Ovary (tissue), 7 donors: ENCODE measurements at regions not wholly inside any gene's neighbourhood (a gene's known extent, or its start where the extent isn't known, plus 50 kb on each side); places are given as distances from the start of the nearest gene placed in this dataset.
"Not testable (repeated sequence)": the region's sequence is repeated elsewhere in the genome, so short reads cannot be mapped to it uniquely, and the experiment has no call there.

Experiments
- DNase-seq, 5 donors: peaks; one replicate each; pipeline ENCODE4 v3.0.0-alpha.2; 2019 to 2020
- H3K27ac ChIP-seq, 2 donors: fragments of 200-600 bp; one replicate each; pipeline versions ENCODE4 v1.5.1 to v1.8.0; 2019 to 2022
- H3K27me3 ChIP-seq: fragments of 200-600 bp; one replicate; pipeline ENCODE4 v1.8.0; 2022
- H3K36me3 ChIP-seq: fragments of 200-600 bp; sonication (generic); one replicate; pipeline ENCODE4 v1.5.1; 2019
- H3K4me1 ChIP-seq: one replicate; pipeline ENCODE4 v1.8.1; 2013; ENCODE audit warnings: mild to moderate bottlenecking, moderate library complexity; ENCODE audit not compliant: insufficient read depth
- H3K4me3 ChIP-seq: fragments of 200-600 bp; sonication (generic); one replicate; pipeline ENCODE4 v1.5.1; 2017
- H3K9me3 ChIP-seq, 2 donors: fragments of 200-600 bp in 1 of 2; sonication (generic) in 1 of 2; one replicate each; pipeline versions ENCODE4 v1.5.1 to v1.8.1; 2013 to 2019; ENCODE audit warnings: mild to moderate bottlenecking in 1 of 2, moderate library complexity in 1 of 2
- EP300 ChIP-seq: sonication (generic); formaldehyde crosslinking; IDR thresholded peaks from one replicate; pipeline ENCODE4 v1.6.1; 2017; ENCODE audit warnings: antibody characterized with exemption
- POLR2A ChIP-seq: fragments of 450-650 bp; IDR thresholded peaks from one replicate; pipeline ENCODE4 v1.6.1; 2017; ENCODE audit warnings: antibody characterized with exemption, mild to moderate bottlenecking, moderate library complexity
- WGBS, 3 donors: extraction: QIAGEN DNeasy Blood & Tissue Kit in 1 of 3; methylation state at CpG; one replicate each; pipeline versions ENCODE4 v1.1.5 to v1.1.7; 2013 to 2017; 5-methylcytosine and 5-hydroxymethylcytosine counted together
- intact Hi-C, 4 donors: fragments of 100-400 bp; cut with DNase I; formaldehyde crosslinking; loops; one replicate each; pipeline versions ENCODE4 v1.11.0 to v1.15.1; 2022 to 2023
- TF ChIP-seq, protein P1 (sequence below), 3 donors: fragments of 450-650 bp in 2 of 3; fragments of 200-600 bp in 1 of 3; IDR thresholded peaks; one replicate each; pipeline versions ENCODE4 v1.5.1 to v1.8.0; 2016 to 2022; ENCODE audit warnings: antibody characterized with exemption in 3 of 3, mild to moderate bottlenecking in 1 of 3
- donor health status: DM: no; HTN: no; CAD: no; lungs with moderate emphysema.
- donor health status: DM: no; HTN: no; CAD: no.
- donor health status: Bipolar disorder and iron deficiency.
- donor health status: DM: no; HTN: no; CAD: no.
- donor health status: DM: yes; HTN: yes; CAD: no.

DNA sequence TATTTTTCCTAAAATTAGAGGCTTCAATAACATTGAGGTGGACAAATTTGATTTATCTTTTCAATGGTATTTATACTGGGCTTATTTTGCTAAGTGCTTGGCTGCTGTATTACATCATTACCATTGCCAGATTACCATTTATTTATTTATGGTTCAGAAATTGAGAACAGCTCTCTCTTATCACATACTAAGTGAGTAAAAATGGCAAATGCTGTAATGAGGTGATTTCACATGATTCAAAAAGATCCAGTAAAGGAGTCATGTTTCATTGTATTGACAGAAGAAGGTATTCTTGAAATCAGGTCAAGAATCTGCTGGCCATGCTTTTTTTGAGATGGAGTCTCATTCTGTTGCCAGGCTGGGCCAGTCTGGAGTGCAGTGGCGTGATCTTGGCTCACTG, 322.6 kb downstream of the KIF20B start:
- WGBS, 3 donors: 36 to 50% (median 42%) methylated on average over 1 of the region's 1 CpG
- intact Hi-C loops: no loop called here

DNA sequence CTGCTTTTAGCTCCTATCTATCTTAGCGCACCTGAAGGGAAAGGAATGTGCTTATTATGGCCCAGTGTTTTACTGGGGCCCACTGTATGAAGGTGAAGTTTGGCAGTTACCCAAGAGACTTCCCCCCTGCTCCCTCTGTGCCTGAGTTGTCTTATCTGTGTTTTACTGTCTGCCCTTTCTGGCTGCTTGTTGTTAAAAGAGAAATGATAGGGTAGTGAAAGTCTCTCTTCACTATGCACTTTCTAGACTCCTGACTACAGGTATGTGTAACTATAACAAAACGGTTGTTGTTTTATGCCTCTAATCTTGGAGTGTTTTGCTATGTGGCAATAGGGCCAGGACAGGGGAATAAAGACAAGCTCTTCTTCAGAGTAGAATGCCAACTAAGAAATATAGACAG, 326.9 kb downstream of the KIF20B start:
- no peak for DNase-seq
- H3K27ac ChIP-seq: no peak overlapping the region
- H3K9me3 ChIP-seq: no peaks in the 10 kb centered on the region
- H3K36me3 ChIP-seq: no peaks in the 10 kb centered on the region
- TF ChIP-seq, protein P1, sequence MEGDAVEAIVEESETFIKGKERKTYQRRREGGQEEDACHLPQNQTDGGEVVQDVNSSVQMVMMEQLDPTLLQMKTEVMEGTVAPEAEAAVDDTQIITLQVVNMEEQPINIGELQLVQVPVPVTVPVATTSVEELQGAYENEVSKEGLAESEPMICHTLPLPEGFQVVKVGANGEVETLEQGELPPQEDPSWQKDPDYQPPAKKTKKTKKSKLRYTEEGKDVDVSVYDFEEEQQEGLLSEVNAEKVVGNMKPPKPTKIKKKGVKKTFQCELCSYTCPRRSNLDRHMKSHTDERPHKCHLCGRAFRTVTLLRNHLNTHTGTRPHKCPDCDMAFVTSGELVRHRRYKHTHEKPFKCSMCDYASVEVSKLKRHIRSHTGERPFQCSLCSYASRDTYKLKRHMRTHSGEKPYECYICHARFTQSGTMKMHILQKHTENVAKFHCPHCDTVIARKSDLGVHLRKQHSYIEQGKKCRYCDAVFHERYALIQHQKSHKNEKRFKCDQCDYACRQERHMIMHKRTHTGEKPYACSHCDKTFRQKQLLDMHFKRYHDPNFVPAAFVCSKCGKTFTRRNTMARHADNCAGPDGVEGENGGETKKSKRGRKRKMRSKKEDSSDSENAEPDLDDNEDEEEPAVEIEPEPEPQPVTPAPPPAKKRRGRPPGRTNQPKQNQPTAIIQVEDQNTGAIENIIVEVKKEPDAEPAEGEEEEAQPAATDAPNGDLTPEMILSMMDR (IDR thresholded peaks at IDR 0.05): no peak
- TF ChIP-seq EP300: no peak
- no peaks in the 10 kb centered on the region for H3K27me3 ChIP-seq
- 63 to 71% (median 67%) methylated on average over 2 of the region's 2 CpGs for WGBS, 3 donors
- intact Hi-C loops: no loop called here
- H3K4me3 ChIP-seq: no peak overlapping the region
- H3K4me1 ChIP-seq: no peaks in the 10 kb centered on the region

More for the DNA sequence above, 322.6 kb downstream of the KIF20B start:
- no peaks in the 10 kb centered on the region for H3K4me1 ChIP-seq
- no peaks in the 10 kb centered on the region for H3K36me3 ChIP-seq
- no peak overlapping the region for H3K4me3 ChIP-seq
- no peaks in the 10 kb centered on the region for H3K9me3 ChIP-seq
- no peak overlapping the region for H3K27ac ChIP-seq
- no peak for DNase-seq
- no peaks in the 10 kb centered on the region for H3K27me3 ChIP-seq
- TF ChIP-seq, protein P1 (IDR thresholded peaks at IDR 0.05): no peak
- TF ChIP-seq EP300: no peak

DNA sequence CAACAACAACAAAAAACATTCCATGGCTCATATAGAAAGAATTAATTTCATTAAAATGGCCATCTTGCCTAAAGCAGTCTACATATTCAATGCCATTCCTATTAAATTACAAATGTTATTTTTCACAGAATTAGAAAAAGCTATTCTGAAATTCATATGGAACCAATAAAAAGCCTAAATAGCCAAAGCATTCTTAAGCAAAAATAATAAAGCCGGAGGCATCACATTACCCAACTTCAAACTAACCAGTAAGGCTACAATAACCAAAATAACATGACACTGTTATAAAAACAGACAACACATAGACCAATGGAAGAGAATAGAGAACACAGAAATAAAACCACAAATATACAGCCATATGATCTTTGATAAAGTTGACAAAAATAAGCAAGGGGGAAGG, 330.4 kb downstream of the KIF20B start:
- H3K4me3 ChIP-seq: no peak overlapping the region
- no peaks in the 10 kb centered on the region for H3K27me3 ChIP-seq
- WGBS, 3 donors: 84 to 86% (median 85%) methylated on average over 1 of the region's 1 CpG

DNA sequence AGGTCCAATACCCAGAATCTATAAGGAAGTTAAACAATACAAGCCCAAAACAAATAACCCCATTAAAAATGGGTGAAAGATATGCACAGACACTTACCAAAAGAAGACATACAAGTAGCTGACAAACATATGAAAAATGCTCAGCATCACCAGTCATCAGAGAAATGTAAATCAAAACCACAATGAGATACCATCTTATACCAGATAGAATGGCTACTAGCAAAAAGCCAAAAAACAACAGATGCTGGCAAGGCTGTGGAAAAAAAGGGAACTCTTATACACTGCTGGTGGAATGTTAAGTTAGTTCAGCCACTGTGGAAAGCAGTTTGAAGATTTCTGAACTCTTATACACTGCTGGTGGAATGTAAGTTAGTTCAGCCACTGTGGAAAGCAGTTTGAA, 331.1 kb downstream of the KIF20B start:
- Histone ChIP-seq H3K27ac (no peak overlapping the region), H3K4me1 (no peaks in the 10 kb centered on the region), H3K4me3 (no peak overlapping the region), H3K36me3 (no peaks in the 10 kb centered on the region), H3K27me3 (no peaks in the 10 kb centered on the region), H3K9me3 (no peaks in the 10 kb centered on the region)
- intact Hi-C loops: no loop called here
- TF ChIP-seq POLR2A (no peak), EP300 (no peak)
- TF ChIP-seq, protein P1 (IDR thresholded peaks at IDR 0.05): no peak
- no peak for DNase-seq

More for the DNA sequence above, 330.4 kb downstream of the KIF20B start:
- Histone ChIP-seq H3K9me3 (no peaks in the 10 kb centered on the region), H3K4me1 (no peaks in the 10 kb centered on the region), H3K27ac (no peak overlapping the region), H3K36me3 (no peaks in the 10 kb centered on the region)
- no peak for DNase-seq
- TF ChIP-seq EP300 (no peak), POLR2A (no peak)
- TF ChIP-seq, protein P1 (IDR thresholded peaks at IDR 0.05): no peak
- intact Hi-C loops: no loop called here

DNA sequence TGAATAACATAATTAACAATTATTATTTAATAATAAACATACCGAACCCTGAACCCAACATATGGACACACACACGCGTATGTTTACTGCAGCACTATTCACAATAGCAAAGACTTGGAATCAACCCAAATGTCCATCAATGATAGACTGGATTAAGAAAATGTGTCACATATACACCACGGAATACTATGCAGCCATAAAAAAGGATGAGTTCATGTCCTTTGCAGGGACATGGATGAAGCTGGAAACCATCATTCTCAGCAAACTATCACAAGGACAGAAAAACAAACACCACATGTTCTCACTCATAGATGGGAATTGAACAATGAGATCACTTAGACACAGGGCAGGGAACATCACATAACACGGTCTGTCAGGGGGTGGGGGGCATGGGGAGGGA, 333.5 kb downstream of the KIF20B start:
- H3K4me1 ChIP-seq, intact Hi-C loops, H3K9me3 ChIP-seq, H3K27me3 ChIP-seq, H3K36me3 ChIP-seq, H3K4me3 ChIP-seq, H3K27ac ChIP-seq, DNase-seq: not testable (repeated sequence)
- 89 to 92% (median 90%) methylated on average over 5 of the region's 5 CpGs for WGBS, 3 donors
